Kidney epithelial cell (primary cell): ENCODE measurements at regions not wholly inside any gene's neighbourhood (a gene's known extent, or its start where the extent isn't known, plus 50 kb on each side); places are given as distances from the start of the nearest gene placed in this dataset.
"Not testable (repeated sequence)": the region's sequence is repeated elsewhere in the genome, so short reads cannot be mapped to it uniquely, and the experiment has no call there.

Experiments used
- DNase-seq: peaks from one replicate; pipeline ENCODE4 v3.0.0-alpha.2; 2010; ENCODE audit warnings: low read depth
- H3K27me3 ChIP-seq: 2 replicates; pipeline ENCODE4 v1.6.0; 2011; ENCODE audit warnings: low read length; ENCODE audit not compliant: control insufficient read depth, insufficient read depth
- H3K36me3 ChIP-seq: 2 replicates; pipeline ENCODE4 v1.5.1; 2011; ENCODE audit warnings: low read length; ENCODE audit not compliant: control insufficient read depth, insufficient read depth
- H3K4me3 ChIP-seq: 2 replicates; pipeline ENCODE4 v1.5.1; 2011; ENCODE audit warnings: low read depth, mild to moderate bottlenecking, control low read depth, low read length
- TF ChIP-seq, protein P1 (sequence below): IDR thresholded peaks from 2 replicates; pipeline ENCODE4 v1.5.1; 2011; ENCODE audit warnings: mild to moderate bottlenecking, moderate library complexity, low read length, control low read depth, inconsistent platforms; ENCODE audit not compliant: insufficient read depth, poor library complexity, severe bottlenecking

- Histone ChIP-seq H3K36me3 (no peaks in the 10 kb centered on the region), H3K4me3 (no peak overlapping the region), H3K27me3 (no peaks in the 10 kb centered on the region)
- TF ChIP-seq, protein P1, sequence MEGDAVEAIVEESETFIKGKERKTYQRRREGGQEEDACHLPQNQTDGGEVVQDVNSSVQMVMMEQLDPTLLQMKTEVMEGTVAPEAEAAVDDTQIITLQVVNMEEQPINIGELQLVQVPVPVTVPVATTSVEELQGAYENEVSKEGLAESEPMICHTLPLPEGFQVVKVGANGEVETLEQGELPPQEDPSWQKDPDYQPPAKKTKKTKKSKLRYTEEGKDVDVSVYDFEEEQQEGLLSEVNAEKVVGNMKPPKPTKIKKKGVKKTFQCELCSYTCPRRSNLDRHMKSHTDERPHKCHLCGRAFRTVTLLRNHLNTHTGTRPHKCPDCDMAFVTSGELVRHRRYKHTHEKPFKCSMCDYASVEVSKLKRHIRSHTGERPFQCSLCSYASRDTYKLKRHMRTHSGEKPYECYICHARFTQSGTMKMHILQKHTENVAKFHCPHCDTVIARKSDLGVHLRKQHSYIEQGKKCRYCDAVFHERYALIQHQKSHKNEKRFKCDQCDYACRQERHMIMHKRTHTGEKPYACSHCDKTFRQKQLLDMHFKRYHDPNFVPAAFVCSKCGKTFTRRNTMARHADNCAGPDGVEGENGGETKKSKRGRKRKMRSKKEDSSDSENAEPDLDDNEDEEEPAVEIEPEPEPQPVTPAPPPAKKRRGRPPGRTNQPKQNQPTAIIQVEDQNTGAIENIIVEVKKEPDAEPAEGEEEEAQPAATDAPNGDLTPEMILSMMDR: no peak
- DNase-seq: no peak
These were observed 566.8 kb downstream of the PDHA2 start for GRCh38 chr4:96406742-96407141.

DNA sequence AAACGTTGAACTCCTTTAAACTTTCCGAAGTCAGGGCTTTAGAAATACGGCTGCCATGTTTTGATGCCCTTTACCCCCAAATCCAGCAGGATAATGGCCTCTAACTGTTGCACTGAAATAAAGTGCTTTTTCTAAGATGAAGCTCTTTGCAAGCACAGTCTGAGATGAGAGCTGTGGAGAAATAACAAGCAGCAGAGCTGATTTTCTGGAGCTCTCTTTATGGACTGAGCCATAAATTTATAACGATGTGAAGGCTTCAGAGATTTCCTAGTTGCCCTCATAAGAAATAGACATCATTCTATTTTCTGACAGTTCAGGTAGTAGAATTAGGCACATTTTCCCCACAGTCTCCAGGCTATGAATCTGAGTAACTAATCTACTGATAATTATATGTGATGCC, 567.3 kb downstream of the PDHA2 start:
- no peak overlapping the region for H3K4me3 ChIP-seq
- no peaks in the 10 kb centered on the region for H3K36me3 ChIP-seq
- H3K27me3 ChIP-seq: no peaks in the 10 kb centered on the region
- TF ChIP-seq, protein P1: no peak
- no peak for DNase-seq

GRCh38 chr4:96407738-96408463, 568.0 kb downstream of the PDHA2 start:
- peak; percentile 19 for DNase-seq
- no peaks in the 10 kb centered on the region for H3K27me3 ChIP-seq
- no peaks in the 10 kb centered on the region for H3K36me3 ChIP-seq
- TF ChIP-seq, protein P1: no peak
- no peak overlapping the region for H3K4me3 ChIP-seq

DNA sequence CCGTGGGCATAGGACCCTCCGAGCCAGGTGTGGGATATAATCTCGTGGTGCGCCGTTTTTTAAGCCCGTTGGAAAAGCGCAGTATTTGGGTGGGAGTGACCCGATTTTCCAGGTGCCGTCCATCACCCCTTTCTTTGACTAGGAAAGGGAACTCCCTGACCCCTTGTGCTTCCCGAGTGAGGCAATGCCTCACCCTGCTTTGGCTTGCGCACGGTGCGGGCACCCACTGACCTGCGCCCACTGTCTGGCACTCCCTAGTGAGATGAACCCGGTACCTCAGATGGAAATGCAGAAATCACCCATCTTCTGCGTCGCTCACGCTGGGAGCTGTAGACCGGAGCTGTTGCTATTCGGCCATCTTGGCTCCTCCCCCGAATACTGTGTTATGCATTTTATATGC, 575.0 kb downstream of the PDHA2 start:
- H3K27me3 ChIP-seq, H3K4me3 ChIP-seq, DNase-seq: not testable (repeated sequence)

DNA sequence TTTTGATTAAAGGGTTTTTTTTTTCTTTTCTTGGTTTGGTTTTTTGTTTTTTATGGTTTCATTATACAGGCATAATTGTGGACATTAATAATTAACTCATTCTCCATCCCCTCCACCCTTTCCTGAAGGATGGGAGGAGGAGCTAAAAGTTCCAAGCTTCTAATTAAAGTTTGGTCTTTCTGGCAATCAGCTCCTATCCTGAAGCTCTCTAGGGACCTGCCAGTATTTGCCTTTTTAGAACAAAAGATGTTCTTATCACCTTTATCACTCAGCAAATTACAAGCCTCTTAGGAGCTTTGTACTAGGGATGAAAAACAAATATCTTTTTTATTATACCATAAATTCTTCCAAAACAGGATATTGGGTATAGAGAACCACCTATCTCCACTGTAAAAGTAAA, 589.8 kb downstream of the PDHA2 start:
- no peaks in the 10 kb centered on the region for H3K36me3 ChIP-seq
- H3K4me3 ChIP-seq: no peak overlapping the region
- DNase-seq: no peak
- TF ChIP-seq, protein P1: no peak
- no peaks in the 10 kb centered on the region for H3K27me3 ChIP-seq

More for the DNA sequence above, 575.0 kb downstream of the PDHA2 start:
- H3K36me3 ChIP-seq: not testable (repeated sequence)

DNA sequence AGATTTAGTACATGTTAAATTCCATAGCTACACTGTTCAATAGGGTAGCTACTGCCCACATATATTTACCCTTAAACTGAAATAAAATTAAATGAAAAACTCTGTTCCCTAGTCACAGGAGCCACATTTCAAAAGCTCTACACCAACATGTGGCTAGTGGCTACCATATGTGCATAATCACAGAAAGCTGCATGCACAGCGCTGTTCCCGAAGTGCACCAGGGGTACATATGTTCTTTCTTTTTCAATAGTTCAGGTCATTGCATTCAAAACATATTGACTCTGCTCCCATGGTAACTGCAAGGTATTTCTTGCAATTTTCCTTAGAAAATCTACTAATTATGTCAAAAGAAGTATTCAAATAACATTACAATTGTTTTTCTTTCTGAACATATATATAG, 591.2 kb downstream of the PDHA2 start:
- Histone ChIP-seq H3K4me3 (no peak overlapping the region), H3K27me3 (no peaks in the 10 kb centered on the region), H3K36me3 (no peaks in the 10 kb centered on the region)
- TF ChIP-seq, protein P1: no peak
- DNase-seq: no peak
